Kidney tubule cell (primary cell): ENCODE measurements at regions not wholly inside any gene's neighbourhood (a gene's known extent, or its start where the extent isn't known, plus 50 kb on each side); places are given as distances from the start of the nearest gene placed in this dataset.
A peak's percentile ranks its signal among the peaks of the same experiment; 100 is the strongest.
"Not testable (repeated sequence)": the region's sequence is repeated elsewhere in the genome, so short reads cannot be mapped to it uniquely, and the experiment has no call there.

Source experiments
- DNase-seq: peaks from one replicate; pipeline ENCODE4 v3.0.0-alpha.2; 2018; ENCODE audit warnings: low spot score

- DNase-seq = no peak
These were observed 123.4 kb downstream of the POSTN start for GRCh38 chr13:37475151-37475550.

- DNase-seq = no peak
These were observed 125.5 kb downstream of the POSTN start for GRCh38 chr13:37473035-37473434.

- not testable (repeated sequence) for DNase-seq
These were observed 126.3 kb downstream of the POSTN start for GRCh38 chr13:37472266-37472665.

- no peak for DNase-seq
These were observed 138.4 kb downstream of the POSTN start for GRCh38 chr13:37460166-37460565.

GRCh38 chr13:37457612-37458011 is 141.0 kb downstream of the POSTN start:
- DNase-seq = no peak

GRCh38 chr13:37456506-37456905 is 142.1 kb downstream of the POSTN start:
- DNase-seq = no peak

GRCh38 chr13:37456041-37456440 is 142.5 kb downstream of the POSTN start:
- DNase-seq = no peak

- DNase-seq = no peak
These were observed 145.3 kb downstream of the POSTN start for GRCh38 chr13:37453246-37453645.

- DNase-seq = no peak
These were observed 148.3 kb downstream of the POSTN start for GRCh38 chr13:37450276-37450675.

- no peak for DNase-seq
These were observed 150.4 kb downstream of the POSTN start for GRCh38 chr13:37448153-37448552.

- peak; percentile 72 for DNase-seq
These were observed 152.1 kb downstream of the POSTN start for GRCh38 chr13:37446503-37446902.

GRCh38 chr13:37443538-37443937 is 155.0 kb downstream of the POSTN start:
- peak; percentile 51 for DNase-seq

GRCh38 chr13:37442996-37443395 is 155.6 kb downstream of the POSTN start:
- DNase-seq = no peak

GRCh38 chr13:37435881-37436280 is 162.7 kb downstream of the POSTN start:
- DNase-seq = no peak

- no peak for DNase-seq
These were observed 165.5 kb downstream of the POSTN start for GRCh38 chr13:37433086-37433485.

GRCh38 chr13:37429976-37430375 is 168.6 kb downstream of the POSTN start:
- no peak for DNase-seq

GRCh38 chr13:37427843-37428494 is 170.6 kb downstream of the POSTN start:
- no peak for DNase-seq

- no peak for DNase-seq
These were observed 180.1 kb downstream of the POSTN start for GRCh38 chr13:37418490-37418889.

- DNase-seq = no peak
These were observed 181.5 kb downstream of the POSTN start for GRCh38 chr13:37417060-37417441.

- no peak for DNase-seq
These were observed 182.1 kb downstream of the POSTN start for GRCh38 chr13:37416291-37417059.

- DNase-seq = no peak
These were observed 185.4 kb downstream of the POSTN start for GRCh38 chr13:37413161-37413560.

- DNase-seq = no peak
These were observed 186.2 kb downstream of the POSTN start for GRCh38 chr13:37412241-37412921.

GRCh38 chr13:37410316-37410715 is 188.3 kb downstream of the POSTN start:
- no peak for DNase-seq
